Muscle of arm (tissue), 1 donor: ENCODE measurements at regions not wholly inside any gene's neighbourhood (a gene's known extent, or its start where the extent isn't known, plus 50 kb on each side); places are given as distances from the start of the nearest gene placed in this dataset.

Source experiments
- DNase-seq: peaks from one replicate; pipeline ENCODE4 v3.0.0-alpha.2; 2013

DNA sequence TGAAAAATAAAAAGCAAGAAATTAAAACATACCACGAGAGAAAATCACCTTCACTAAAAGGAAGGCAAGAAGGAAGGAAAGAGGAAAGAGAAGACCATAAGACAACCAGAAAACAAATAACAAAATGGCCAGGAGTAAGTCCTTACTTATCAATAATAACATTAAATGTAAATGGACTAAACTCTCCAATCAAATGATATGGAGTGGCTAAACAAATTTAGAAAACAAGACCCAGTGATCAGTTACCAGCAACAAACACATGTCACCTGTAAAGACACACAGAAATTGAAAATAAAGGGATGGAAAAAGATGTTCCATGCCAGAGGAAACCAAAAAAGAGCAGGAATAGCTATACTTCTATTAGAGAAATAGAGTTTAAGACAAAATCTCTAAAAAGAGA, 85.0 kb upstream of the SLC38A4 start:
- DNase-seq = no peak

DNA sequence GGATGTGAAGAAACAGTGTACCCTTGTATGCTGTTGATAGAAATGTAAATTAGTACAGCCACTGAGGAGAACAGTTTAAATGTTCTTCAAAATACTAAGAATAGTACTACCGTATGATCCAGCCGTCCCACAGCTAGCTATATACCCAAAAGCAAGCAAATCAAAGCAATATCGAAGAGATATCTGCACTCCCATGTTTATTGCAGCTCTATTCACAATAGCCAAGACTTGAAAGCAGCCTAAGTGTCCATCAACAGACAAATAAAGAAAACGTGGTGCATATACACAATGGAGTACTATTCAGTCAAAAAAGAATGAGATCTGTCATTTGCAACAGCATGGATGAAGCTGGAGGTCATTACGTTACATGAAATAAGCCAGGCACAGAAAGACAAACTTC, 88.5 kb upstream of the SLC38A4 start:
- no peak for DNase-seq

DNA sequence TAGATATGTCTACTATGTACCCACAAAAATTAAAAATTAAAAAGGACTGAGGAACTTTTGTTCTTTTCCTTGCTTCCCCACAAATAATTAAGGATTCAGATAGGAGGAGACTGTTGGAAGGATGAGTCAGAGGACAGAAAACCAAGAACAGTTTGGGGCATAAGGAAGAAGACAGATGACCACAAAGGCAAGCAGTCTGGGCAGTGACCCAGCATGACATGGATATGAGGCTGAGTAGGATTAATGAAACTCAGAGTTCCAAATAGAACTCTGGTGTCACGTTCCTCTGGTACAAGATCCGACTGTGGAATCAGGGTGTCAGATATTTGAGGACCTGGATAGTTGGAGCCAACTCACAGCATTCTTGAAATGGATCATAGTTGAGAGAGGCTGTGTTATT, 89.3 kb upstream of the SLC38A4 start:
- peak; percentile 68 for DNase-seq

DNA sequence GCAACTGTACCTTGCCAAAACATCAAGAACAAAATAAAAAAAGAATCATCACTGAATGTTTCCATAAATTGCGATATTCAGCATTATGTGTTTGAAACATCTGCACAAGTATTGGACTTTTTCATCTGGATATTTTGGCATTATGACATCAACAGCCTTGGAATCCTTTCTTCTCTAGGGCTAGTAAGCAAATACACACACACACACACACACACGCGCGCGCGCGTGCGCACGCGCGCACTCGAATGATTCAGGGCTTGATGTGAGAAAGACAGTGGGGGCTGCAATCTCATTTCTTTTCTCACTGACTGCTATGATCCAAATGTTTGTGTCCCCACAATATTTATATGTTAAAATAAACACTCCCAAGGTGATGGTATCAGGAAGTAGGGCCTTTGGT, 90.0 kb upstream of the SLC38A4 start:
- DNase-seq = peak; percentile 78

DNA sequence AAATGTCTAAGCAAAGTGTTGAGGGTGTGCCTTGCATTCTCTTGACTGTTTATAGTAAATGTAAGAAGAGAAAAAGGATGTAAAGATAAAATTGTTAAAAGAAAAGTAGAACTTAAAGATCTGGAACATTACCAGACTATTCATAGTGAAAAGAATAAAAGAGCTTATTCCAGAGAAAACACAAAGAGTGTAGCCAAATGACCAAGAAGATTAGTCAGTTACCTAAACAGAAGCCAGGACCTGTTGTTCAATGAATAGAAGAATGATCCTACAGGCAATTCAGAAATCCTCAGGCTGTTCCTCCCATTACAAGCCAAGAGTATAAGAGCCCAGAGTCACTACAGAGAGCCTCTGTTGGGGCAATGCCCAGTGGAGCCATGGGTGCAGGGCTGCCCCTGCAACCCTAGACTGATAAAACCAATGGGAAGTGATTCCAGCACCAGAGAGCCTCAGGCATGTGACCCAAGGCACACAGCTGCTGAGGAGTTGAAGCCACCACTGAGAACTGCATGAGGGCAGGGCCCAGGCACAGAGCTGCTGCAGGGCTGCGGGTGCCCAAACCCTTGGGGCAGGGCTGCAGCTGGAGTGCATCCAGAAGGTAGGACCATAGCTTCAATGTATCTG, 91.1 kb upstream of the SLC38A4 start:
- no peak for DNase-seq

DNA sequence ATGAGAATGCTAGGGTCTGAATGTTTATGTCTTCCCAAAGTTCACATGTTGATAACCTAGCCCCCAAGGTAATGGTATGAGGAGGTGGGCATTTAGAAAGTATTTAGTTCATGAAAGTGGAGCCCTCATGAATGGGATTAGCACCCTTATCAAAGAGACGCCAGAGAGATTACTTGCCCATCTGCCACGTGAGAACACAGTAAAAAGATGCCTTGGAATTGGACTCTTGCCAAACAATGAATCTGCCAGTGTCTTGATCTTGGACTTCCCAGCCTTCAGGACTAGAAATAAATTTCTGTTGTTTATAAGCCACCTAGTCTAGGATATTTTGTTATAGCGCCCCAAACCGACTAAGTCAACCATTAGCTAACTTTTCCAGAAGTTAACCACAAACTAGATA, 92.0 kb upstream of the SLC38A4 start:
- no peak for DNase-seq

DNA sequence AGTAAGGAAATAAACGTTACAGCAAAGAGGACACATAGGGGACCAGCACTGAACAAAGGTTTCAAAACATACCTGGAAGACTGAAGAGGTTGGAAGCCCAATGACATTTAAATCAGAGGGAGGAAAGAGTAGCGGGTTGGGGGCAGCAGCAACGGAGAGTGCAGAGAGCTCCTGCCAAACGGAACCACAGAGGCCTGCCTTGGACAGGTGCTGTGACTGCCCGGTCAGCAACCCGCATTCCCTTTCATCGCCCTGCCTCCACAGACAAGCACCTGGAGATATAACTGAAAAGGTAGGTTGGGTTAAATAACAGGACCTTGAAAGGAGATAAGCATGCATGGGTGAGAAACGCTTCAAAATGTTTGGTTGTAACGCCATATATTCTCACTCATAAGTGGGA, 92.8 kb upstream of the SLC38A4 start:
- DNase-seq = no peak

DNA sequence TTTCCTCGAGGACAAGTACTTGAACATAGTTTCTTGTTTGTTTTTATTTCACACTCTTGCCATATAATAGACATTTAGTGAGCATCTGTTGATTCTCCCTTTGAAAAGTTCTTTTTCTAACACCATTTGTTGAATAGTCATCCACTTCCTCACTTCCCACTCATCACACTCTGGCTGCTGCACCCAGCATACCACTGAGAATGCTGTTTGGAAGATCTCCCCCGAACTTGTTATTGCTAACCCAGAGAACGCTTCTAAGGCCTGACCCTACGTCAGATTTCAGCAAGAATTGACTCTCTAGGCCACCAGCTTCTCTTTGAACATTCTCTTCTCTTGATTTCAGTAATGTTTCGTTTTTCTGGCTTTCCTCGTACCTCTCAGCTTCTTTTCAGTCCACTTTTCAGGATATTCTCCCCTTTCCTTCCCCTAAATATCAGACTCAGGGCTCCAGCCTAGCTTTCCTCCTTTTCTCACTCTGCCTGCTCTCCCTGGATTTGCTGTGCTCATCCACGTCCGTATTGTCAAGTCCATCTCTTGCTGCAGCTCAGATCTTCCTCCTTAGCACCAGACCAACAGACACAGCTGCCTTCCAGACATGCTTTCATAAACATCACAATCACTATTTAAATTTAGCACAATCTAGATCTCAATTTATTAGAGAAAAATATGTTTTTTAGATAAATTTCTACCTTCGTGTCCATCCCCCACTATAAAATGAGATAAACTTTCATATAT, 94.0 kb upstream of the SLC38A4 start:
- no peak for DNase-seq

DNA sequence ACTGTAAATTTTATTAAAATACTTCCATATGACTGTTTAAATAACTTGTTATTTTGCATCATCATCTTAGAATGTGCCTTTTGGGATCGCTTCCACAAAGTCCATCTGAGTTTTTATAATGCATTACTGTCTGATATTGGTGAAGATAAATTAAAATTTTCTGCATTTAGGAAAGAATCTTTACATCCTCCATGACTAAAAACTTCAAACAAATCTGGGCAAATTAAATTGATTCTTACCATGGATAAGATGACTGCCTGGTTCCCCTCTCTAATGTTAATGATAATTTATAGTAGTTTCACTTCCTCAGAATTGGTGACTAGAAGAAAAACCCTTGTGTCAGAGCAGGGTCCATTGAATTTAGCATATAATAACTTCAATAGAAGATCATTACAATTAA, 94.7 kb upstream of the SLC38A4 start:
- DNase-seq = no peak

DNA sequence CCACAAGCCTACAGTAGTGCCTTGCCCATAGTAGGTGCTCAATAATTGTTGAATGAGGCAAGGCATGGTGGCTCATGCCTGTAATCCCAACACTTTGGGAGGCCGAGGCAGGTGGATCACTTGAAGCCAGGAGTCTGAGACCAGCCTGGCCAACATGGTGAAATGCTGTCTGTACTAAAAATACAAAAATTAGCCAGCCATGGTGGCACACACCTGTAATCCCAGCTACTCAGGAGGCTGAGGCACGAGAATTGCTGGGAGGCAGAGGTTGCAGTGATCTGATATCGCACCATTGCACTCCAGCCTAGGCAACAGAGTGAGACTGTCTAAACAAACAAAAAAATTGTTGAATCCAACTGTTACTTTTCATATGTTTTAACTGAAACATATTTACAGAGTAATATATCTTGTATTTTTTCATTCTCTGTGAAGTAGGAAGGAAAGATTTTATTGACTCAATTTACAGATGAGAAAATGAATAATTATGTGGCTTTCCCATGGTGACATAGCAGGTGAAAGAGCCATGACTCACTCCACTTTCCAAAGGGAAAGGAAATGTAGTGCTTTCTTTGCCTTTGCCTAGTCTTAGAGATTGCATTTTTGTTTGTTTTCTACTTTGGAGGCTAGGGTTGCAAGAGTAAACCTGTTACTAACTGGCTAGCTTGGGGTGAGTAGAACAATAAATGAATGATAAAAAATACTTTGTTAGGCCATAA, 95.4 kb upstream of the SLC38A4 start:
- no peak for DNase-seq

DNA sequence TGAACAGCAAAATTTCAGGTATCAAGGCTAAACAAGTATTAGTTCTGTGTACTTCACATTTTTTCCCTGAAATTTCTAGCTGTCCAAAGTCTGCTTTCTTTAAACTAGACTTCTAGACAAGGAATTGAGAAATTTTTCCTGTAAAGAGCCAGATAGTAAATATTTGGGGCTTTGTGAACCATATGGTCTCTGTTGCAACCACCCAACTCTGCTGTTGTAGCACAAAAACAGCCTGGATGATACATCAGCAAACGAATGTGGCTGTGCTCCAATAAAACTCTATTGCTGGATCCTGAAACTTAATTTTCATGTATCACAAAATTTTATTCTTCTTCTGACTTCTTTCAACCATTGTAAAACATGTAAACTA, 96.0 kb upstream of the SLC38A4 start:
- peak; percentile 35 for DNase-seq

DNA sequence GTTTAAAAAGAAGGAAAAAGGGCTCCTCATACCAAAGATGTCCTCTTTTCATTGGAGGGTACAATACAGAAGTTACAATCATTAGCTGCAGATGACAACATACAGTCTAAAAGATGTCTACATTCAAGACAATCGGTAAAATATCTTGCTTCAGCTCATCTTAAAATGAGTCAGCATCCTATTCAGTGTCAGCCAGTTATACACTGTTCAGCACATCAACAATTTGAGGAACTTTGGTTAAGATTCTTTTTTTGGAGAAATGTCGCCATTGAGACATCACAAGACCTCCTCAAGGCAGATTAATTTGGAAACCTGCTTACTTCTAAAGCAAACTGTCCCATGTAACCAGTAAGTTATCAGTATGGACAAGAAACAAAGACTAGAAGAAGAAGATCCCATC, 100.7 kb upstream of the SLC38A4 start:
- DNase-seq = no peak

DNA sequence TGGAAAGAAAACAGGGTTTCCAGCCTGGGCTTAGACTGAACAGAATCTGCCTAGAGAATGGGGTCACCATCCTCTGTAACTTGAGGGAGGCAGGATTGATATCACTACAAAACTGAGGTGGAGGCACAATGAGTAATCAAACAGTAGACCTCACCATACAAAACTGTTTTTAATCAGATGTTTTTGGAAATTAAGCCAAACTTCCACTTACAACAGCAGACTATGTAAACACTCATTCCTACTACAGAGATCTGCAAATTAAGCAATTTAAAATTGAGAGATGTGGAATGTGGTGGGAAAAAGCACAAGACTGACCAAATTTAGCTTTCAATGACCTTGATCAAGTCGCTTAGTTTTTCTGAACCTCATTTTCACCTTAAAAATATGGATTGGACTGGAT, 104.3 kb upstream of the SLC38A4 start:
- no peak for DNase-seq

DNA sequence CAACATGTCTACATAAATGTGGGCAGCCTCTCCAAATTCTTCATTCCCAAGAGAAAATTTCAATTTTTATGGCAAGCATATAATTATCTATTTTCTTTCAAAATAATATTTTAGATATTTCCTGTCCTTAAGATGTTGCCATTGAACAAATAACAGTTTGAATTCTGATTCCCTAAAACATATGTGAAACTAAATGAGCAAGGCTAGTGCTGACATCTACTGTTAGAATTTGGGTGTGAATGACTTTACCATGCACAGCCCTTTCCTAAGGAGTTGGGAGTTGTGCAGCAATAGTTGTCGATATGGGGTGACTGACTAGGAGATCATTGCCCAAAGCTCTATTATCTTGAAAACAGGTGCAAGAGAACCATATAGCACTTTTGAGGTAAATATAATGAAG, 108.2 kb upstream of the SLC38A4 start:
- DNase-seq = peak; percentile 59

DNA sequence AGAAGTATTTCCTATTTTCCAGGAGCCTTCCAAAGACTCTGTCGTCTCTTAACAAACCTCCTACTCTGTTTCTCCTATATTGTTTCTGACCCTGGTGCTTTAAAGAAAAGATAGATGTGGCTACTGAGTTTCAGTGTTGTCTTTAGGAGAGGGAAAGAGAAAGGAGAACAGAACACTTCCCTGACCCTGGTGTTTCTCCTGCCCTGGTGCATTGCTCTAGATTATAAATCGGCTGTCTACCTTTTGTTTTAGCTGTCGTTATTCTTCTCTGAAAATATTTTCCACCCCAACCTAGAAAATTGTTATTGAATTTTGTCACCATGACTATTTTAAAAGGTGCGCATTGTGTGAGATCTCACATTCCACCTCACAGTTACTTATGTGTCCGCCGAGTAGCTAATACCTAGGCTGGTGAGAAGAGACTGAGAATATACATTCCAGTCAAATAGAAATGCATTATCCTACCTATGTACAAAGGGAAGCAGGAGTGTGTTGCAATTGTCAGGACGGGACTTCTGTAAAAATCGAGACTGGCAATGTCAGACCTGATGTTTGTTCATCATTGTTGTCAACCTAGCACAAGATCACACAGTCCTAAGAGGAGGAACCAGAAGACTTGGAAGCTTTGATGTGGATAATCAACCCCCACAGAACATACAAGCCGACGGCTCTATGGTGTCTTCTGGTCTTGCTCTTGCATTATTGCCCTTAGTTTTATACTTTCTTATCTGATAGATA, 108.7 kb upstream of the SLC38A4 start:
- no peak for DNase-seq

DNA sequence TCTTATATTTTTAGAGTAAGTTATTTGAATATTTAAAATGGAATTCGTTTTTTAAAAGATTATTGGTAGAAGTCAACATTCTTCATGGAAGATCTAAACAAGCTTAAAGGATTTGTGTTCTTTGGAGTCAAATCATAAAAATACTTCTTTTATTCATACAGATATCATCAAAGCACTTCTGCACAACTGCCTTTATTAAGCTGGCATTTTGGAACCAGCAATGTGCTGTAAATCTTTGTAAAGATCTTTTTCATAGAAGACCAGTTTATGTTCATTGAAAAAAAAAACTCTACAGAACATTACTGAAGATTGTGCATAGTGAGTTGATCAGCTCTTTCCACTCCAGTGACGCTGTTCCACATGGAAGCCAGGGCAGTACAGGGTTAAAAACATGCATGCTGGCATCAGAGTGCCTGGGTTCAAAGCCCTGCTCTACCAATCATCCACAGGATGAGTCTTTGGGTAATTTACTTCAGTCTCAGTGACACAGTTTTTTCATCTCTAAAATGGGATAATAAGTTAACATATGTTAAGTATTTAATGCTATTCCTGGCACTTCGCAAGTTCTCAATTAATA, 109.6 kb upstream of the SLC38A4 start:
- no peak for DNase-seq

DNA sequence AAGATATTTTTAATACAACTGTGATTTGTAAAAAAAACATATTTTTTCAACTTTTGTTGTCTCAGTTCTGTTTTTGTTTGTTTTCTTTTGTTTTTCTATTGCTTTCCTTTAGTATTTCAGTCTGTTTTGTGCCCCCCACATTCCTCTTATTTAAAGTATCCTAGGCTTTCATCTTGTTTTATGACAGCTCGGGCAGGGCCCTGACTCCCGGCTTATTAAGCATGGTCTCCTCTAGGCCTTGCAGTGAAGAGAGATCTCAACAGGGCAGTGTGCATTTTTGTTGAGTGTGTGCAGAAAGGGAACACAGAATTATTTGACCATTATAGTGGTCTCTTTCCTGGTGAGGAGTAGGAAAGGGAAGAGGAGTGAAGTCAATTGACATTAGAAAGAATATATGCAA, 110.2 kb upstream of the SLC38A4 start:
- DNase-seq = no peak

DNA sequence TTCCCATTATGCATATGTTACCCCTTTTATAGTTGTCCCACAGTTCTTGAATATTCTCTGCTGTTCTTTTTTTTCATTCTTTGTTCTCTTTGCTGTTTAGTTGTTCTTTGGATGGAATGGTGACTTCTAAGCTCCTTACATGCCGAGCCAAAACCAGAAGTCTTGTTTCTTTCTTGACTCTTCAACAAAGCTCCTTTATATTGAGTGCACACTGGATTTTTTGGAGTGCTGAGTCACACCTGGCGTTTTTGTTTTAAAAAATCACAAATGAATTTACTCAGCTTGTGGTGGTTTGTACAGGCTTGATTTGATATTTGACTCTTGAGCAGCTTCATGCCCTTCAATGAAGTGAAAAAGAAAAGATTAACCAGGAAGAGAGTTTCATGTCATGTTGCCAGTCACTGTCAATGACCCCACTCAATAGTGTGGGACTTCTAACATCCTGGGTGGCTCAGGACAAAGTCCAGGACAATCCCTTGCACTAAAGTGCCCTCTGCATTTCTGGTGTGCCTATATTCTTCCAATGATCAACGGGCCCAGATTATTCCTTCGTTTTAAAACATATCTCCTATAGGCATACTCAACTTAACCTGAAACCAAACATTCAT, 112.4 kb upstream of the SLC38A4 start:
- no peak for DNase-seq

DNA sequence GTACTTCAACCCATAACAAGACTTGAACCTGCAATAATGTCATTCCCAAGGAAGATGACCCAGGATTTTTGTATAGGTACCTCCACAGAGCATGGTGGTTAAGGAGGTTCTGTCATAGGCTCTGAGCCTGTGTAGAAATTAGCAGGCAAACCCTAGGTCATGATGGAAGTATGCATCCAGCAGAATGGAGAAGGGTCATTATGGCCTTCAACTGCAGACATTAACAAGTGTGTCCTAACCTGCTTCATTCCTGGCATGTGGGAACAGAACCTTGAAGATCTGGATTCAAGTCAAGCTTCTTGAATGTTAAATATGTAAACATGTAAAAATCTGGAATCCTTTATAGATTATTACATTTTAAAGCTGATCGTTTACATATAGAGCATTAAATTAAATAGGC, 116.2 kb upstream of the SLC38A4 start:
- no peak for DNase-seq

DNA sequence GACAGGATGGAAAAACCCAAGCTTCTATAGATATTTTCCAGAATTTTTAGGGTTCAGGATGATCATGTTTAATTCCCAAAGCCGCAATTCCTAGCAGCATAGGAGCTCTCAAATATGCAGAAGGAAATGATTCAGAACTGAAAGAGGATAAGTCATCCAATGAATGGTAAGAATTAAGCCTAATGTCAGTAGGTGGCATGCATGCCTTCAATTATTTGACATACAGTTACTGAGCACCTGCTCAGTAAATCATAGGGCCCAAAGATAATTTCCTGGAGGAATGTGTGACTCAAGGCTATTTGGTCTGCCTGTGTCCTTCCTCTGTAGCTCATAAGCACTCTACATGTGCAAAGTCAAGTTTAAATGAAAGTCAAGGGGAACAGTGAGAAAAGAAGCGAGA, 116.8 kb upstream of the SLC38A4 start:
- no peak for DNase-seq

DNA sequence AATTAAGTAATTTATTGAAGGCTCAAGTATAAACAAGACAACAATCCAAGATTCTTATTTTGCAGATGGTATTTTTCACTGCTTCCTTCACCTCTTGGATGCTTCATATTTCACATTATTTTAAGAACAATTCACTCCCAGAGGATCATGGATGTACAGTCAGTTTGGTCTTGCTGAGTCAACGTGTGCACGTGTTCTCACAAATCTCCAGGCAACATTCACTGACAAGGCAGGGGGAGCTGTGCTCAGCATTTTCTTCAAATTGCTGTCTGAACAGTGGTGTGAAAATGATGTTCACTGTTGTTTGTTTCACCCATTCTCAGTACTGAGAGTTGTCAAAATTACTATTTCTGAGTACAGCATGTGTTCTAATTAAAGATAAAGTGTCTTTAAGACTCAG, 118.3 kb upstream of the SLC38A4 start:
- peak; percentile 35 for DNase-seq

DNA sequence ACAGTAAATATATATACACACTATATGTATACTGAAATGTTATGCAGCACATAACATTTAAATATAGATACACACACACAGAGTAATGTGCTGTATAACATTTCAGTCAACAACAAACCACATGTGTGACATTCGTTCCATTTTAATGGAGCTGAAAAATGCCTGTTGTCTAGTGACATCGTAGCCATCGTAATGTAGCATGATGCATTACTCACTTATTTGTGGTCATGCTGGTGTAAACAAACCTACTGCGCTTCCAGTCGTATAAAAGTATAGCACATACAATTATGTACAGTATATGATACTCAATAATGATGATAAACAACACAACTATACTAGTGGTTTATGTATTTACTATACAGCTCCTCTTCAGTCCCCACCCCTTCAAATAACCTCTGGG, 119.0 kb upstream of the SLC38A4 start:
- no peak for DNase-seq
